H7 (cell line): ENCODE measurements at regions not wholly inside any gene's neighbourhood (a gene's known extent, or its start where the extent isn't known, plus 50 kb on each side); places are given as distances from the start of the nearest gene placed in this dataset.

Source experiments
- DNase-seq: peaks from one replicate; pipeline ENCODE4 v3.0.0; 2012
- H3K27me3 ChIP-seq: 2 replicates; pipeline ENCODE4 v1.6.0; 2011; ENCODE audit warnings: mild to moderate bottlenecking, low read length; ENCODE audit not compliant: control insufficient read depth, insufficient read depth
- H3K36me3 ChIP-seq: replicated peaks from 2 replicates; pipeline ENCODE4 v1.5.1; 2011; ENCODE audit warnings: low read length; ENCODE audit not compliant: control insufficient read depth, insufficient read depth
- H3K4me3 ChIP-seq: 2 replicates; pipeline ENCODE4 v1.5.1; 2011; ENCODE audit warnings: low read depth, mild to moderate bottlenecking, control low read depth, low read length, moderate library complexity; ENCODE audit not compliant: insufficient read depth

DNA sequence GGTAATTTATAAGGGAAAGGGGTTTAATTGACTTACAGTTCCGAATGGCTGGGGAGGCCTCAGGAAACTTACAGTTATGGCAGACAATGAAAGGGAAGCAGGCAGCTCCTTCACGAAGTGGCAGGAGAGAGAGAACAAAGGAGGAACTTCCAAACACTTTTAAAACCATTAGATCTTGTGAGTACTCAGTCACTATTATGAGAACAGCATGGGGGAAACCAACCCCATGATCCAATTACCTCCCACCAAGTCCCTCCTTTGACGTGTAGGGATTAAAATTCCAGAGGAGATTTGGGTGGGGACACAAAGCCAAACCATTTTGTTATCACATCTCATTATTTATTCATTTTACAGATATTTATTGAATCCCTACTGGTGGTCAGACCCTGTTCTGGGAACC is 822.8 kb downstream of the GALC start:
- H3K36me3 ChIP-seq = no peaks in the 10 kb centered on the region
- H3K4me3 ChIP-seq = no peak overlapping the region
- H3K27me3 ChIP-seq = no peaks in the 10 kb centered on the region
- no peak for DNase-seq

DNA sequence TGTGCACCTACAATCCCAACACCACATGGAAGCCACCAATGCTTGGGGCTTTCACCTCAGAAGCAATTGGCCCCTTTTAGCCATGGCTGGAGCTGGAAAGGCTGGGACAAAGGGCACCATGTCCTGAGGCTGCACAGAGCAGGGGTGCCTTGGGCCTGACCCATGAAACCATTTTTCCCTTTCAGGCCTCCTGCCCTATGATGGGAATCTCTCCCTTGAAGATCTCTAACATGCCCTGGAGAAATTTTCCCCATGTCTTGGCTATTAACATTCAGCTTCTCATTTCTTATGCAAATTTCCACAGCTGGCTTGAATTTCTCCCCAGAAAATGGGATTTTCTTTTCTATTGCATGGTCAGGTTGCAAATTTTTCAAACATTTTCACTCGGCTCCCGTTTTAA is 823.6 kb downstream of the GALC start:
- H3K4me3 ChIP-seq = no peak overlapping the region

DNA sequence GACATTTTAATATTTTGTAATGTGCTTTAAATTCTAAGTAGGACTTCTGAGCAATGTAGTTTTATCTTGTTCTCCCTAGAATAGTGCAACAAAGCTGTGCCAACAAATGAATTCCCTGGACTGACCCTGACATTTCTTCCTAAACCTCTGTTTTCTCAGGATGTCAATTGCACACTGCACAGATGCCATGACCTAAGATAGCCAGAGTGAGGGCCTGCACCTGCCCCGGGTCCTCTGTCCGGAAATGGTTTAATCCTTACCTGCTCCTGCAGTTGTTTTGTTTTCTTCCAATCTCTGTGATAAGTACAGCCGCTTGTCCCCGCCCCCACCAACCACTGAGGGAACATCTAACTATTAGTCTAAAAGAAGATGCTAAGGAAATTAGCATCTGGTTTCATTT is 831.5 kb downstream of the GALC start:
- no peak overlapping the region for H3K4me3 ChIP-seq
- no peak for DNase-seq
- no peaks in the 10 kb centered on the region for H3K36me3 ChIP-seq
- no peaks in the 10 kb centered on the region for H3K27me3 ChIP-seq

More for the DNA sequence above, 823.6 kb downstream of the GALC start:
- Histone ChIP-seq H3K27me3 (no peaks in the 10 kb centered on the region), H3K36me3 (no peaks in the 10 kb centered on the region)
- DNase-seq = no peak

DNA sequence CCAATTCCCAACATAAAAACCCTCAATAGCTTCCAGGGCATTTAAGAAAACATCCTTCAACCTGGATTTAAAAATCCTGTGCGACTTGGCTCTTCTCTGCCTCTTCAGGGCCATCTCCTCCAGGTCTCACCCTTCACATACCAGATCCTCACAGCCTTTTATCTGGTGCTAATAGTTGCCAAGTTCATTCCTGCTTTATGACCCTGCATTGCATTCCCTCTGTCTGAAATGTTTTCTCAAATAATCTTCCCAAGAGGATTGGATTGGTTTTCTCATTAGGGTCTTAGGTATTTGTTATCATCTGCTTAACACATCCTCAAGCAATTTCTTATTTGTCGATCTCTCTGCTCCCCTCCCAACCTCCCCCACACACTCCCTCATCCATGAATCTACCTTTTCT is 832.0 kb downstream of the GALC start:
- no peak for DNase-seq

DNA sequence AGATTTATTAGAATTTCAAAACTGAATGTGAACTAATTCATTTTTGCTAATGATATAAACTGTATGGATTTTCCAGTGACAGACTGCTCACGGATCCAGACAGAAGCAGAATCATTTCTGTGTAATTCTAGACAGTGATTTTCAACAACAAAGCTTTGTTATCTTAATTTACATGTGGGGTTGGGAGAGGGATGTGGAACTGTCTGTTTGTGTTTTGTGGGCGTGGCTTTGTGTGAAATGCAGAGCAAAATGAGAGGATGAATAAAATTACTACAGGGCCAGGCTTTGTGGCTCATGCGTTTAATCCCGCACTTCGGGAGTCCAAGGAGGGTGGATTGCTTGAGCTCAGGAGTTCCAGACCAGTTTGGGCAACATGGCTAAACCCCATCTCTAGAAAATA is 834.7 kb downstream of the GALC start:
- no peak overlapping the region for H3K4me3 ChIP-seq
- no peaks in the 10 kb centered on the region for H3K36me3 ChIP-seq
- no peak for DNase-seq
- peaks cover 2% of the 10 kb centered on the region; the same call in 1 of the 2 replicates for H3K27me3 ChIP-seq

More for the DNA sequence above, 832.0 kb downstream of the GALC start:
- H3K4me3 ChIP-seq = no peak overlapping the region
- H3K36me3 ChIP-seq = no peaks in the 10 kb centered on the region
- no peaks in the 10 kb centered on the region for H3K27me3 ChIP-seq

DNA sequence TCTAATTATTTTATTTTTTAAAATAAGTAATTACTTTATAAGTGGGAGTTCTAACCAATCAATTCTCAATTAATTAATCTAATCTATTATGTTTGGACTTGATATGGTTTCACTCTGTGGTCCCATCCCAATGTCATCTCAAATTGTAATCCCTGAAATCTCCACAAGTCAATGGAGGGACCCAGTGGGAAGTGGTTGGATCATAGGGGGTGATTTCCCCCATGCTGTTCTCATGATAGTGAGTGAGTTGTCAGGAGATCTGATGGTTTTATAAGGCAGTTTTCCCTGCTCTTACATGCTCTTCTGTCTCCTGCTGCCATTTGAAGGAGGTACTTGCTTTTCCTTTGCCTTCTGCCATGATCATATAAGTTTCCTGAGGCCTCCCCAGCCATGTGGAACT is 836.1 kb downstream of the GALC start:
- Histone ChIP-seq H3K4me3 (no peak overlapping the region), H3K27me3 (peaks cover 13% of the 10 kb centered on the region; the same call in 1 of the 2 replicates), H3K36me3 (no peaks in the 10 kb centered on the region)
- DNase-seq = peak; percentile 14

DNA sequence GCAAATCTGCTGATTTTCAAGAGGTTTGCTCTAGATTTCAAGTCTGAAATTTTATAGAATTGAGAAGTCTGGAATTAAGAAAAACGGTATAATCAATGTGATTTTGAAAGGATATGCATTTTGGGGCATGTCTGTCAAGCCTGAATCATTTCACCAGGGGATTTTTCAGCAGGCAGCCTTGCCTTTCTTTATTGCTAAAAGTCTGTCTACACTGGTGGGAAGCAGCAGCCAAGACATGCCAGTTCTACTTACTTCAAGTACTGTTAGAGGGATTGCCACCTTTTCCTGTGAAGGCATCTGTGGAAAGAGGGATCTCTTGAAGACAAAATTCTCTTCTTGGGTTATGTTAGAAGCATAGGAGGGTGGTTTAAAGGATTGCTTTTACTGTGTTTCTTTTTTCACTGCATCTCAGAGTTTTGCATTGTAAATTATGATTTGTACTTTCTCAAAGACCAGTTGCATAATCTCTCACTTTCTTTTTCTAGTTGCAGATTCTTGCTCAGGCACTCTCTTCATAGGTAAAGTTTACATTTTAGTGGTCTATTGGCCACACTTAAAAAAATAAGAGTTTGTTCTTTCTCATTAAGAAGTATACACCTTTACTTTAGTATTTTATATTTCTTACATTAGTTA is 837.0 kb downstream of the GALC start:
- H3K36me3 ChIP-seq = no peaks in the 10 kb centered on the region
- DNase-seq = no peak
- H3K4me3 ChIP-seq = no peak overlapping the region
- peaks cover 21% of the 10 kb centered on the region; the same call in 1 of the 2 replicates for H3K27me3 ChIP-seq

DNA sequence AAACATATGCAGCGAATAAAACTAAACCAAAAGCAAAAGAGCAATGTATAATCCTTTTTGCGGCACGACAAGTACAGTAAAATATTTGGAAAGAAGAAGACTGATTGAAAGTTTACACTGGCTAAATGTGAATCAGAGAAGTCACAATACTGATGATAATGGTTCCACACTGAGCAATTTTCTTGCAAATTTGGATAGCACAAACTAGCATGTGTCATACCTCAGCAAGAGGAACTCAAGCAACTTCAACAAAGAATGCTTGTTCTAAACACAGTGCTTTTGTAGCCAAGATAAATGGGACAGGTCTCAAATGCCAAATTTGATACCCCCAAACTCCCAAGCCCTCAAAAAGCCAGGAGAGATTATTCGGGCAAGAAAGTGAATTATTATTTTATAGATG is 839.1 kb downstream of the GALC start:
- peaks cover 33% of the 10 kb centered on the region; the same call in 1 of the 2 replicates for H3K27me3 ChIP-seq
- no peak for DNase-seq
- no peaks in the 10 kb centered on the region for H3K36me3 ChIP-seq
- no peak overlapping the region for H3K4me3 ChIP-seq

DNA sequence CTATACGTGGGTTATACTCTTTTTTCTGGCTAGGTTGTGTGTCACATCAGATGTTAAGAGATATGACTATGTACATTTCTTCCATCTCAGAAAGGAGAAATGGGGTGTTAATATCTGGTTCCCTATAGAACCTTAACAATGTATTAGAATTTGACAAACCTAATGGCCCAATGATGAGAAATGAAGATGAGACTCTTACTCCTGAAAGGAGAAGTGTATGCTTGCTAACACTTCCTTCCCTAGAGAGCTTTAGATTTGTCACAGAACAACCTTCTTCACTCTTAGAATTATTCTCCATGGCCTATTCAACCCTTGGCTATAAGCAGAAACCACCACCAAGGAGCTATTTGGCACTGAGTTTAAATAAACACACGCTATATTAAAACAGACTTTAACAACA is 839.6 kb downstream of the GALC start:
- Histone ChIP-seq H3K4me3 (no peak overlapping the region), H3K27me3 (peaks cover 37% of the 10 kb centered on the region; the same call in 1 of the 2 replicates), H3K36me3 (no peaks in the 10 kb centered on the region)
- DNase-seq = no peak

DNA sequence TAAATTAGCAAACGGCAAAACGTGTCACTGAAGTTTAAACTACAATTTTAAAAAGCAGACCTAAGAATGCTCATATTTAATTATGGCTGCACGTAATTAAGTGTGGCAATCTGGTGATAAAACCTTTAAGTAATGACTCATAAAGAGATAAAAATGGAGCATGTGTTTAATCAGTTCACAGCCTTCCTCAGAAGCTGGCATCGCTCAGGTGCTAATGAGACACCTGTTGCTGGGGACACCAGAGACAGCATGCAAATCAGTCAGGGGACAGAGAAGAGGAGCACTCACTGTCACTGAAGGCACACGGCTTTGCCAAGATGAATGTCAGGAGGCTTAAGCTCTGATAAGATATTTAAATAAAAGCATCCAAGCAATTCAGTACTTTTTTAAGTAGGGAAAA is 840.3 kb downstream of the GALC start:
- Histone ChIP-seq H3K27me3 (peaks cover 44% of the 10 kb centered on the region; the same call in 1 of the 2 replicates), H3K4me3 (no peak overlapping the region), H3K36me3 (no peaks in the 10 kb centered on the region)
- no peak for DNase-seq

DNA sequence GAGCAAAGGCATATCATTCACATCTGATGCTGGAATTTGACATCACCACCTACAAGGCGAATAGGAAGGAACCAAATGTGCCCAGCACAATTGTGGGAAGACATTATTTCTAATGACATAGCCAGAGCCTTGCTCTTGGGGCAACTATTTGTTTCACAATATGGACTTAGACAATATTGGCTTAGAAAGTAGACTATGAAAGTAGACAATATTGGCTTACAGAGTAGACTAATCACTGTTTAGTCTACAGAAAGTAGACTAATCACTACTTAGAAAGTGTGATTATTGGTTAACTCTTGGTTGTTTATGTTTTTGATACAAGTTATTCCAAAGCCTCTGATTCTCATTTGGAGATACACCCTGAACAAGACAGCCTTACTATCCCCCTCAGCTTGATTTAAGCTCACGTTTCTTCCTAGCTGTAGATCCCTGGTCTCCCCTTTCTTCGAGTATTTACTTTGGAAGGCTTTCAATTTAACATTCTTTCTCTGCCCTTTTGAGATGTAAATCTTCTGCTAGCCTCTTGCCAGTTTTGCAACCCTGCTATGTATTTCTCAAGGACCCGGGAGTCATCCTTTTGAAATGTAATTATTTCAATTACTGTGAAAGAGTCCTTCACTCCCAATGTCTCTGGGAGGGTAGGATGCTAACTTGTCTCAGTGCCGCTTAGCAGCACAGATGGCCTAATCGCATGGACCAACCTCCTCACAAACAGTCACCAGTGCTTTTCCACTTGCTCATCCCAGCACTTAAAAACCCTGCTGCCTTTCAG is 843.2 kb downstream of the GALC start:
- DNase-seq = peak; percentile 49
- Histone ChIP-seq H3K36me3 (no peaks in the 10 kb centered on the region), H3K27me3 (peaks cover 46% of the 10 kb centered on the region), H3K4me3 (no peak overlapping the region)

DNA sequence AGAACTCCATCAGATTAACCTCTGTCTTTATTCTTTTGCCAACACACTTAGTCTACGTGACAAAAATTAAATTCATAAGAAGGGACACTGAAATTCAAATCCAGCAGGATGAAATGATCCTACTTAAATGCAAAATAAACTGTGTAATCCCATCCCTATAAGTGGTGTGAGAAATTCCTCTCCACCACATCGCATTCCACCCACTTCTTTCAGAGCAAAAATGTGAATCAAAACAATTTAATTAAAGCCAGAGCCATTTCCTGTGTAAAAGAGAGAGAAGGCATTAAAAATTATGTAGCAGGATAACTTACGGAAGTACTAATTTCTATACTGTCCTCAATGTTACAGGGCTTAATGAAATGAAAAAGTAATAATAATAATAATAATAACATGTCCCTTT is 844.3 kb downstream of the GALC start:
- Histone ChIP-seq H3K27me3 (peaks cover 46% of the 10 kb centered on the region), H3K36me3 (no peaks in the 10 kb centered on the region), H3K4me3 (no peak overlapping the region)
- no peak for DNase-seq

DNA sequence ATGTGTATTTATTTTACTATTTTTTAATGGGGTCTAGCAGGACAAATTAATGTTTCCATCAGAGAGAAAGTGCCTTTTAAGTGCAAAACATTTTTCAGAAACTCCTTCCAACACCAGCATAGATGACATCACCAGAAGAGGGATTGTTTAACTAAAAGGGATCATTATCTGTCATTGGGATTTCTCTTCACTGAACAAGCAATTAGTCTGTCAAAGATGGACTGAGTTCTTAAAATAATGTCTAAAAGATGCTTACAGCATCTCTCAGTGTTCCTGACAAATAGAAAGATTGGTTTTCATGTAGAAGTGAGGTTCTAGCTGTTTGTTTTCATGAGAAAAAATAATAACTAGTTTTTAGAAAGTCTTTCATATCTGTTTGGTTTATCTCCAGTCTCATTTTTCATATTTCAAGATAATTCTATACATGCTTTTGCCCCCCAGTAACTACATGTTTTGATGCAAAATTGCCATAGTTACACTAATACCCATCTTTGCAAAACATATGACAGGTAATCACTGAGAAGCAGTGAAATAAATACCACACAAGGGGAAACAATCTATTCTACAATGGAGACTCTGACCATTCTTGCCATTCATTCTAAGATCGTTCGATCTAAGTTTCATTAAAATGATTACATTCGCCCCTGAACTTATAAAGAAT is 850.3 kb downstream of the GALC start:
- Histone ChIP-seq H3K4me3 (no peak overlapping the region), H3K27me3 (peaks cover 3% of the 10 kb centered on the region)
- no peak for DNase-seq

DNA sequence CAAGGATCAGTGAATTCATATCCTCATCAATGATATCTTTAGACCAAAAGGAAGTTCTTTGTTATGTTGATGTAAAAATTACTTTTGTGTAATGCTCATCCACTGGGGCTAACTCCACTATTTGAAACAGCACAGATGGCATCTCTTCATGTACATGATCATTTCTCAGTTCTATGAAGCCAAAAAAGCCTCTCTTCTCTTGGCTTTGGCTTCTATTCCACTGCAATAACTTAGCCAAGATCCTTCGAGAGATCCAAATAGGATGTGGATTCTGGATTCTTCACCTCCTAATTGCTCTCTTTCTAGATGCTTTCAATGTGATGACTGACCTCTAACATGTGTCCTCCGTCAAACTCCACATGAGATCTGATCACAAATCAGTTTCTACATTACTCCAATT is 851.2 kb downstream of the GALC start:
- Histone ChIP-seq H3K27me3 (no peaks in the 10 kb centered on the region; the same call in 1 of the 2 replicates), H3K36me3 (no peaks in the 10 kb centered on the region), H3K4me3 (no peak overlapping the region)
- no peak for DNase-seq

More for the DNA sequence above, 850.3 kb downstream of the GALC start:
- no peaks in the 10 kb centered on the region for H3K36me3 ChIP-seq

DNA sequence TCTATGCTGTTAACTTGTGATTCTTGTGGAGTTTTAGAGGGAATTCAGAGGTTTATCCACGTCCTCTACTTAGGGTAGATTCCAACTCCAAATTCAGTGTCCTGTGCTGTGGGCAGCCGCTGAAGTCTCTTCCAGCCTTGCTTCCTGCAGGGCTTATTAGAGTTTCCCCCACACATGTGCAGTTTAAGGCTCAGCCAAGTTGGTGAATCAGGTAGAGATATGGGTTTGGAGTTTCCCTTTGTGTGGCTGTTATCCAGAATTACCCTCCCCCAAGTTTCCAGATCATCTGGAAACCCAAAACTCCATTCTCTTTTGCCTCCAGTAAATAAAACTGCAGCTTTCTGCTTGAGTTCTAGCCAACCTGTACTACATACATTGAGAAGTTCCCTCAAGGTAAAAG is 853.7 kb downstream of the GALC start:
- no peak for DNase-seq
- H3K36me3 ChIP-seq = no peaks in the 10 kb centered on the region
- no peak overlapping the region for H3K4me3 ChIP-seq
- no peaks in the 10 kb centered on the region for H3K27me3 ChIP-seq
